ENCODE measurements at regions not wholly inside any gene's neighbourhood (a gene's known extent, or its start where the extent isn't known, plus 50 kb on each side); places are given as distances from the start of the nearest gene placed in this dataset.
A peak's percentile ranks its signal among the peaks of the same experiment; 100 is the strongest.
"Not testable (repeated sequence)": the region's sequence is repeated elsewhere in the genome, so short reads cannot be mapped to it uniquely, and the experiment has no call there.

GRCh38 chr6:144898741-144899140 lies 613.6 kb downstream of the UTRN start:
- DNase-seq = no peak

- no peak for DNase-seq
These were observed 614.0 kb downstream of the UTRN start for GRCh38 chr6:144899161-144899560.

GRCh38 chr6:144901412-144901811 lies 616.3 kb downstream of the UTRN start:
- no peak for DNase-seq

GRCh38 chr6:144908004-144908403 lies 622.9 kb downstream of the UTRN start:
- no peak for DNase-seq

GRCh38 chr6:144909753-144910285 lies 624.7 kb downstream of the UTRN start:
- DNase-seq = no peak

- DNase-seq = no peak
These were observed 626.2 kb downstream of the UTRN start for GRCh38 chr6:144911322-144911721.

- DNase-seq = peak; percentile 3
These were observed 627.3 kb downstream of the UTRN start for GRCh38 chr6:144912474-144912873.

GRCh38 chr6:144918073-144918472 lies 632.9 kb downstream of the UTRN start:
- DNase-seq = no peak

- no peak for DNase-seq
These were observed 634.4 kb downstream of the UTRN start for GRCh38 chr6:144919560-144919959.

- DNase-seq = no peak
These were observed 635.3 kb downstream of the UTRN start for GRCh38 chr6:144920391-144920961.

GRCh38 chr6:144921206-144921975 lies 636.3 kb downstream of the UTRN start:
- DNase-seq = no peak

GRCh38 chr6:144922120-144922722 lies 637.1 kb downstream of the UTRN start:
- no peak for DNase-seq

- not testable (repeated sequence) for DNase-seq
These were observed 637.8 kb downstream of the UTRN start for GRCh38 chr6:144922771-144923490.

- DNase-seq = not testable (repeated sequence)
These were observed 638.3 kb downstream of the UTRN start for GRCh38 chr6:144923491-144923787.

- DNase-seq = no peak
These were observed 643.7 kb downstream of the UTRN start for GRCh38 chr6:144928847-144929246.

GRCh38 chr6:144929262-144929661 lies 644.1 kb downstream of the UTRN start:
- no peak for DNase-seq

- peak; percentile 31 for DNase-seq
These were observed 646.3 kb downstream of the UTRN start for GRCh38 chr6:144931172-144932035.

- no peak for DNase-seq
These were observed 647.5 kb downstream of the UTRN start for GRCh38 chr6:144932621-144933020.

GRCh38 chr6:144935181-144935580 lies 650.0 kb downstream of the UTRN start:
- no peak for DNase-seq

GRCh38 chr6:144935661-144936060 lies 650.5 kb downstream of the UTRN start:
- DNase-seq = no peak

- DNase-seq = no peak
These were observed 651.6 kb downstream of the UTRN start for GRCh38 chr6:144936764-144937163.

- no peak for DNase-seq
These were observed 654.8 kb downstream of the UTRN start for GRCh38 chr6:144939921-144940320.

- DNase-seq = no peak
These were observed 659.0 kb downstream of the UTRN start for GRCh38 chr6:144944106-144944505.
